OCI-LY1 (cell line): ENCODE measurements at regions not wholly inside any gene's neighbourhood (a gene's known extent, or its start where the extent isn't known, plus 50 kb on each side); places are given as distances from the start of the nearest gene placed in this dataset.

Experiments
- H2AFZ ChIP-seq: fragments of 200-600 bp; sonication (generic), shearing (Covaris generic); 2 replicates; pipeline ENCODE4 v1.6.0; 2014; ENCODE audit warnings: antibody characterized with exemption, mild to moderate bottlenecking, low read length
- H3F3A ChIP-seq: fragments of 200-600 bp; sonication (generic), shearing (Covaris generic); 2 replicates; pipeline ENCODE4 v1.6.0; 2014; ENCODE audit warnings: mild to moderate bottlenecking, antibody characterized with exemption, low read length, moderate library complexity; ENCODE audit not compliant: insufficient read depth
- H3K27ac ChIP-seq: fragments of 200-600 bp; sonication (generic); 2 replicates; pipeline ENCODE4 v1.5.1; 2014; ENCODE audit warnings: low read length, mixed run types, mild to moderate bottlenecking, low read depth; ENCODE audit not compliant: poor library complexity, severe bottlenecking
- H3K27me3 ChIP-seq: fragments of 200-600 bp; sonication (generic); 2 replicates; pipeline ENCODE4 v1.6.0; 2014; ENCODE audit warnings: antibody characterized with exemption, mild to moderate bottlenecking, low read length, moderate library complexity; ENCODE audit not compliant: insufficient read depth
- H3K36me3 ChIP-seq: fragments of 200-600 bp; sonication (generic); 2 replicates; pipeline ENCODE4 v1.6.1; 2014; ENCODE audit warnings: mild to moderate bottlenecking, antibody characterized with exemption, low read length, moderate library complexity, mixed read lengths; ENCODE audit not compliant: insufficient read depth
- H3K4me1 ChIP-seq: fragments of 200-600 bp; sonication (generic); 2 replicates; pipeline ENCODE4 v1.5.1; 2014; ENCODE audit warnings: mild to moderate bottlenecking, low read length, moderate library complexity; ENCODE audit not compliant: insufficient read depth, severe bottlenecking
- H3K4me2 ChIP-seq: fragments of 200-600 bp; sonication (generic), shearing (Covaris generic); 2 replicates; pipeline ENCODE4 v1.6.1; 2014; ENCODE audit warnings: low read length
- H3K4me3 ChIP-seq: fragments of 200-600 bp; sonication (generic); 2 replicates; pipeline ENCODE4 v1.5.1; 2014; ENCODE audit warnings: low read length, low read depth, mild to moderate bottlenecking, mixed read lengths; ENCODE audit not compliant: poor library complexity, severe bottlenecking
- H3K79me2 ChIP-seq: fragments of 200-600 bp; shearing (Covaris generic); 2 replicates; pipeline ENCODE4 v1.6.1; 2016; ENCODE audit warnings: mixed run types, low read length, mixed read lengths; ENCODE audit not compliant: insufficient read depth
- H3K9ac ChIP-seq: fragments of 200-600 bp; sonication (generic), shearing (Covaris generic); 2 replicates; pipeline ENCODE4 v1.6.1; 2014; ENCODE audit warnings: mild to moderate bottlenecking, low read length, mixed read lengths
- H3K9me2 ChIP-seq: fragments of 200-600 bp; sonication (generic), shearing (Covaris generic); 2 replicates; pipeline ENCODE4 v1.6.1; 2014; ENCODE audit warnings: low read depth, mild to moderate bottlenecking, low read length, mixed read lengths
- H3K9me3 ChIP-seq: fragments of 200-600 bp; shearing (Covaris generic); 2 replicates; pipeline ENCODE4 v1.6.1; 2014; ENCODE audit warnings: low read length, mixed read lengths
- H4K20me1 ChIP-seq: fragments of 200-600 bp; sonication (generic), shearing (Covaris generic); 2 replicates; pipeline ENCODE4 v1.6.0; 2016; ENCODE audit warnings: mild to moderate bottlenecking, low read length; ENCODE audit not compliant: insufficient read depth
- EZH2 ChIP-seq: fragments of 200-600 bp; sonication (generic), shearing (Covaris generic); IDR thresholded peaks from 2 replicates; pipeline ENCODE4 v1.8.0; 2017; ENCODE audit warnings: borderline replicate concordance, mixed run types, mild to moderate bottlenecking, antibody characterized with exemption, low read length, moderate library complexity, mixed read lengths
- TF ChIP-seq, protein P1 (sequence below): fragments of 200-600 bp; sonication (generic), shearing (Covaris generic); IDR thresholded peaks from 2 replicates; pipeline ENCODE4 v1.5.1; 2017; ENCODE audit warnings: mild to moderate bottlenecking, antibody characterized with exemption, low read length, moderate library complexity, mixed read lengths

DNA sequence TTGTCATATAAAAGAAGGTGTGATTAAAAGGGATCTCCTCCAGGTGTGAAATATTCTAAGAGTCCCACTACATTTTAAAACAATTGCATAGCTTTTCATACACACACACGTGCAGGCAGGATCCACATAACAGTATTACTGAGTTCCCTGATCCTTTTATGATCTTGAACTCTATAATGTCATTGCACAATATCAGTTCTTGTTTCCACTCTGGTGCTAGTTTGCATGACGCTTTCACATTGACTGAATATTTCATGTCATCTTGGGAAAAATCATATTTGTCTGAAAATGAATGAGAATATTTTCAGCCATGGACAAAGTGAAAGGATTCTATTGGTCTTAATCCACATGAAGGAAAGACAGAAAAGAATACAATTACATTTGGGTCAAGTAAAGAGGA is 703.8 kb downstream of the CDH8 start:
- H3K4me2 ChIP-seq = no peak overlapping the region
- no peaks in the 10 kb centered on the region for H3F3A ChIP-seq
- TF ChIP-seq, protein P1, sequence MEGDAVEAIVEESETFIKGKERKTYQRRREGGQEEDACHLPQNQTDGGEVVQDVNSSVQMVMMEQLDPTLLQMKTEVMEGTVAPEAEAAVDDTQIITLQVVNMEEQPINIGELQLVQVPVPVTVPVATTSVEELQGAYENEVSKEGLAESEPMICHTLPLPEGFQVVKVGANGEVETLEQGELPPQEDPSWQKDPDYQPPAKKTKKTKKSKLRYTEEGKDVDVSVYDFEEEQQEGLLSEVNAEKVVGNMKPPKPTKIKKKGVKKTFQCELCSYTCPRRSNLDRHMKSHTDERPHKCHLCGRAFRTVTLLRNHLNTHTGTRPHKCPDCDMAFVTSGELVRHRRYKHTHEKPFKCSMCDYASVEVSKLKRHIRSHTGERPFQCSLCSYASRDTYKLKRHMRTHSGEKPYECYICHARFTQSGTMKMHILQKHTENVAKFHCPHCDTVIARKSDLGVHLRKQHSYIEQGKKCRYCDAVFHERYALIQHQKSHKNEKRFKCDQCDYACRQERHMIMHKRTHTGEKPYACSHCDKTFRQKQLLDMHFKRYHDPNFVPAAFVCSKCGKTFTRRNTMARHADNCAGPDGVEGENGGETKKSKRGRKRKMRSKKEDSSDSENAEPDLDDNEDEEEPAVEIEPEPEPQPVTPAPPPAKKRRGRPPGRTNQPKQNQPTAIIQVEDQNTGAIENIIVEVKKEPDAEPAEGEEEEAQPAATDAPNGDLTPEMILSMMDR = no peak
- no peak for TF ChIP-seq EZH2
- H3K27me3 ChIP-seq = no peaks in the 10 kb centered on the region
- H3K79me2 ChIP-seq = no peaks in the 10 kb centered on the region
- H3K9ac ChIP-seq = no peak overlapping the region
- no peaks in the 10 kb centered on the region for H3K9me3 ChIP-seq
- H3K4me3 ChIP-seq = no peak overlapping the region
- H4K20me1 ChIP-seq = no peaks in the 10 kb centered on the region
- H3K4me1 ChIP-seq = no peaks in the 10 kb centered on the region
- no peak overlapping the region for H3K27ac ChIP-seq
- no peak overlapping the region for H2AFZ ChIP-seq
- no peaks in the 10 kb centered on the region for H3K9me2 ChIP-seq
- no peaks in the 10 kb centered on the region for H3K36me3 ChIP-seq

DNA sequence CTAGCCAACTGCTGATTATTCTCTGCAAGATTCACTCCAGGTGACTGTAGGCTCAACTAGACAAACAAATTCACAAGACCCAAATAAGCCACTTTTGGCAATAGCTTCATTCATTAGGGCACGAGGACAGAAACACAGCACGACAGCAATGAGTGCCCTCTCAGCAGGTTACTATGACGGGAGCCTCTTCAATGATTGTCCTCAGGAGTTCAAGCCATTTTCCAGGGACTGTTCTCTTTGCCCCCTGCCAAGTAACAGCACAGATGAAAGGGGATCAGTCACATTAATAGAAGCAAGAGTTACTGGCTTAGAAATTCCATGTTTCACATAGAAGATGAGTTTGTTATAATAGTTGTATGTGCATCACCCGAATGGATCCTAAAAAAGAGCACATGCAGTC is 712.2 kb downstream of the CDH8 start:
- Histone ChIP-seq H3K9me2 (no peaks in the 10 kb centered on the region), H3F3A (no peaks in the 10 kb centered on the region), H3K4me3 (no peak overlapping the region), H3K79me2 (no peaks in the 10 kb centered on the region), H2AFZ (no peak overlapping the region), H3K27me3 (no peaks in the 10 kb centered on the region), H3K27ac (no peak overlapping the region), H3K9ac (no peak overlapping the region), H3K36me3 (no peaks in the 10 kb centered on the region), H4K20me1 (no peaks in the 10 kb centered on the region), H3K4me2 (no peak overlapping the region), H3K9me3 (no peaks in the 10 kb centered on the region), H3K4me1 (no peaks in the 10 kb centered on the region)
- TF ChIP-seq EZH2 = no peak
- TF ChIP-seq, protein P1 = no peak

DNA sequence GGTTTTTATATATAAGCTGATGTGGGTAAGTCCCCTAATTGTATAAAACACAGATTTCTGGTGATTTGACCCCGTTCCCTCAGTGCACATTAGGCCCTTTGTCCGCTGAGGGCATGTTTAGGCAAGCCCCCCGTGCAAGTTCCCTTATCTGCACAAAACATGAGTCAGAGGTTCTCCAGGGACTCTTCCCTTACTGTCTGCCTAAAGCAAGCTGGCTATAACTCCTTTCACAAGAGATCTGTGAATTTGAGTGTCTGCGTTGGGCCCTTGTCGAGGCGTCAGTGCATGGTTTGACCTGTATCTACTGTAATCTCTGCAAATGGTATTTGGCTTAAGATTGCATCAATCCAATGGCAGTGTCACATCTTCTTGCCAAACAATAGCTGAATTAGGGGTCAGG is 712.8 kb downstream of the CDH8 start:
- H4K20me1 ChIP-seq = no peaks in the 10 kb centered on the region
- no peaks in the 10 kb centered on the region for H3K27me3 ChIP-seq
- H3K9me2 ChIP-seq = no peaks in the 10 kb centered on the region
- no peak overlapping the region for H3K4me2 ChIP-seq
- no peaks in the 10 kb centered on the region for H3F3A ChIP-seq
- TF ChIP-seq, protein P1 = no peak
- no peak for TF ChIP-seq EZH2
- H3K4me1 ChIP-seq = no peaks in the 10 kb centered on the region
- H3K9me3 ChIP-seq = no peaks in the 10 kb centered on the region
- no peak overlapping the region for H3K27ac ChIP-seq
- H2AFZ ChIP-seq = no peak overlapping the region
- H3K36me3 ChIP-seq = no peaks in the 10 kb centered on the region
- H3K4me3 ChIP-seq = no peak overlapping the region
- no peaks in the 10 kb centered on the region for H3K79me2 ChIP-seq
- no peak overlapping the region for H3K9ac ChIP-seq
